ENCODE measurements at regions not wholly inside any gene's neighbourhood (a gene's known extent, or its start where the extent isn't known, plus 50 kb on each side); places are given as distances from the start of the nearest gene placed in this dataset.

GRCh38 chr6:4368649-4369048, 233.3 kb upstream of the ECI2 start:
- ATAC-seq (ENCODE audit: low FRiP score), result no peak
- no peak for TF ChIP-seq CTCF (IDR thresholded peaks at IDR 0.05)

GRCh38 chr6:4367643-4368042, 232.3 kb upstream of the ECI2 start:
- TF ChIP-seq CTCF (IDR thresholded peaks at IDR 0.05), result no peak
- DNase-seq (ENCODE audit: low spot score) (no peak), ATAC-seq (ENCODE audit: low FRiP score) (no peak)

More at GRCh38 chr6:4368649-4369048, 233.3 kb upstream of the ECI2 start:
- DNase-seq (ENCODE audit: low spot score), result no peak

- no peak for TF ChIP-seq CTCF (IDR thresholded peaks at IDR 0.05)
- no peak for DNase-seq (ENCODE audit: low spot score)
- ATAC-seq (ENCODE audit: low FRiP score), result no peak
These were observed 231.4 kb upstream of the ECI2 start for GRCh38 chr6:4366635-4367395.

- no peak for DNase-seq (ENCODE audit: low spot score)
- no peak for ATAC-seq (ENCODE audit: low FRiP score)
- TF ChIP-seq CTCF (IDR thresholded peaks at IDR 0.05), result no peak
These were observed 230.3 kb upstream of the ECI2 start for GRCh38 chr6:4365686-4366085.

- DNase-seq (ENCODE audit: low spot score), result no peak
- no peak for ATAC-seq (ENCODE audit: low FRiP score)
- TF ChIP-seq CTCF (IDR thresholded peaks at IDR 0.05), result no peak
These were observed 229.3 kb upstream of the ECI2 start for GRCh38 chr6:4364711-4365110.

GRCh38 chr6:4364172-4364571, 228.8 kb upstream of the ECI2 start:
- ATAC-seq (ENCODE audit: low FRiP score) (no peak), DNase-seq (ENCODE audit: low spot score) (no peak)
- no peak for TF ChIP-seq CTCF (IDR thresholded peaks at IDR 0.05)

GRCh38 chr6:4363656-4364055, 228.3 kb upstream of the ECI2 start:
- DNase-seq (ENCODE audit: low spot score), result no peak
- no peak for TF ChIP-seq CTCF (IDR thresholded peaks at IDR 0.05)
- ATAC-seq (ENCODE audit: low FRiP score), result no peak
